WTC11 (cell line): ENCODE measurements at regions not wholly inside any gene's neighbourhood (a gene's known extent, or its start where the extent isn't known, plus 50 kb on each side); places are given as distances from the start of the nearest gene placed in this dataset.

ENCODE experiments used
- CREB1 ChIP-seq: sonication (generic); formaldehyde crosslinking; IDR thresholded peaks from 2 replicates; pipeline ENCODE4 v1.8.0; 2023; ENCODE audit warnings: mild to moderate bottlenecking, missing genetic modification reagents
- FOXJ3 ChIP-seq: sonication (generic); formaldehyde crosslinking; IDR thresholded peaks from 2 replicates; pipeline ENCODE4 v1.9.0; 2021; ENCODE audit warnings: missing genetic modification reagents, mild to moderate bottlenecking, borderline replicate concordance
- RORB ChIP-seq: fragments of 250-450 bp; sonication (Bioruptor Pico); IDR thresholded peaks from 2 replicates; pipeline ENCODE4 v1.9.0; 2021; ENCODE audit warnings: mild to moderate bottlenecking
- ZBTB21 ChIP-seq: sonication (generic); formaldehyde crosslinking; IDR thresholded peaks from 2 replicates; pipeline ENCODE4 v1.8.1; 2023; ENCODE audit warnings: mild to moderate bottlenecking, missing genetic modification reagents, borderline replicate concordance
- ZNF121 ChIP-seq: sonication (generic); formaldehyde crosslinking; IDR thresholded peaks from 2 replicates; pipeline ENCODE4 v1.8.0; 2023; ENCODE audit warnings: missing genetic modification reagents
- TF ChIP-seq, protein P1 (sequence below): sonication (generic); formaldehyde crosslinking; IDR thresholded peaks from 2 replicates; pipeline ENCODE4 v1.8.1; 2023; ENCODE audit warnings: mild to moderate bottlenecking, missing genetic modification reagents, moderate library complexity
- TF ChIP-seq, protein P2 (sequence below): fragments of 200-600 bp; IDR thresholded peaks from 2 replicates; pipeline ENCODE4 v1.8.0; 2022; ENCODE audit warnings: antibody characterized with exemption
- TF ChIP-seq, protein P3 (sequence below): sonication (generic); formaldehyde crosslinking; IDR thresholded peaks from 2 replicates; pipeline ENCODE4 v1.8.0; 2022; ENCODE audit warnings: mild to moderate bottlenecking, missing genetic modification reagents
- TF ChIP-seq, protein P4 (sequence below): sonication (generic); formaldehyde crosslinking; IDR thresholded peaks from 2 replicates; pipeline ENCODE4 v1.8.0; 2022; ENCODE audit warnings: mild to moderate bottlenecking, missing genetic modification reagents

DNA sequence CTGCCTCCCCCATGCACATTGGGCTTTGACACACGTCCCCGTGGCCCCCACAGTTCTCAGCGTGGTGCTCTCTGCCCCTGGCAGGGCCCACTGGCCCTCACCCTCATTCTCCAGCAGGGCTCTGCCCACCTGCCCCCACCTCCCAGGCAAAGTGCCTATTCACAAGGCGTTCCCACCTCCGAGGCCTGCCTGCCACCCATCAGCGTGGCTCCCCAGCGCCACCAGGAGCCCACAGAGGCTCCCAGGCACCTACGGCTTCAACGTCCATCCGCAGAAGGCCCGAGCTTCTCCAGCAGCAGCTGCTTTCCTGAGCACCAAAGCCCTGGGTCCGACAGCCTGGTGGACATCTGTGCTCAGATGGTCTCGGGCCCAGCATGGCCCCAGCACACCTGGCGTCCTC, 211.8 kb upstream of the PPP2R2D start:
- TF ChIP-seq, protein P1, sequence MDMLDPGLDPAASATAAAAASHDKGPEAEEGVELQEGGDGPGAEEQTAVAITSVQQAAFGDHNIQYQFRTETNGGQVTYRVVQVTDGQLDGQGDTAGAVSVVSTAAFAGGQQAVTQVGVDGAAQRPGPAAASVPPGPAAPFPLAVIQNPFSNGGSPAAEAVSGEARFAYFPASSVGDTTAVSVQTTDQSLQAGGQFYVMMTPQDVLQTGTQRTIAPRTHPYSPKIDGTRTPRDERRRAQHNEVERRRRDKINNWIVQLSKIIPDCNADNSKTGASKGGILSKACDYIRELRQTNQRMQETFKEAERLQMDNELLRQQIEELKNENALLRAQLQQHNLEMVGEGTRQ (CRISPR knock-in tag): no peak
- TF ChIP-seq FOXJ3 (CRISPR knock-in tag) (no peak), CREB1 (CRISPR knock-in tag) (no peak), ZBTB21 (CRISPR knock-in tag) (no peak), RORB (CRISPR knock-in tag) (no peak), ZNF121 (CRISPR knock-in tag) (no peak)
- TF ChIP-seq, protein P2, sequence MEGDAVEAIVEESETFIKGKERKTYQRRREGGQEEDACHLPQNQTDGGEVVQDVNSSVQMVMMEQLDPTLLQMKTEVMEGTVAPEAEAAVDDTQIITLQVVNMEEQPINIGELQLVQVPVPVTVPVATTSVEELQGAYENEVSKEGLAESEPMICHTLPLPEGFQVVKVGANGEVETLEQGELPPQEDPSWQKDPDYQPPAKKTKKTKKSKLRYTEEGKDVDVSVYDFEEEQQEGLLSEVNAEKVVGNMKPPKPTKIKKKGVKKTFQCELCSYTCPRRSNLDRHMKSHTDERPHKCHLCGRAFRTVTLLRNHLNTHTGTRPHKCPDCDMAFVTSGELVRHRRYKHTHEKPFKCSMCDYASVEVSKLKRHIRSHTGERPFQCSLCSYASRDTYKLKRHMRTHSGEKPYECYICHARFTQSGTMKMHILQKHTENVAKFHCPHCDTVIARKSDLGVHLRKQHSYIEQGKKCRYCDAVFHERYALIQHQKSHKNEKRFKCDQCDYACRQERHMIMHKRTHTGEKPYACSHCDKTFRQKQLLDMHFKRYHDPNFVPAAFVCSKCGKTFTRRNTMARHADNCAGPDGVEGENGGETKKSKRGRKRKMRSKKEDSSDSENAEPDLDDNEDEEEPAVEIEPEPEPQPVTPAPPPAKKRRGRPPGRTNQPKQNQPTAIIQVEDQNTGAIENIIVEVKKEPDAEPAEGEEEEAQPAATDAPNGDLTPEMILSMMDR: no peak
- TF ChIP-seq, protein P3, sequence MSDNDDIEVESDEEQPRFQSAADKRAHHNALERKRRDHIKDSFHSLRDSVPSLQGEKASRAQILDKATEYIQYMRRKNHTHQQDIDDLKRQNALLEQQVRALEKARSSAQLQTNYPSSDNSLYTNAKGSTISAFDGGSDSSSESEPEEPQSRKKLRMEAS: no peak
- TF ChIP-seq, protein P4, sequence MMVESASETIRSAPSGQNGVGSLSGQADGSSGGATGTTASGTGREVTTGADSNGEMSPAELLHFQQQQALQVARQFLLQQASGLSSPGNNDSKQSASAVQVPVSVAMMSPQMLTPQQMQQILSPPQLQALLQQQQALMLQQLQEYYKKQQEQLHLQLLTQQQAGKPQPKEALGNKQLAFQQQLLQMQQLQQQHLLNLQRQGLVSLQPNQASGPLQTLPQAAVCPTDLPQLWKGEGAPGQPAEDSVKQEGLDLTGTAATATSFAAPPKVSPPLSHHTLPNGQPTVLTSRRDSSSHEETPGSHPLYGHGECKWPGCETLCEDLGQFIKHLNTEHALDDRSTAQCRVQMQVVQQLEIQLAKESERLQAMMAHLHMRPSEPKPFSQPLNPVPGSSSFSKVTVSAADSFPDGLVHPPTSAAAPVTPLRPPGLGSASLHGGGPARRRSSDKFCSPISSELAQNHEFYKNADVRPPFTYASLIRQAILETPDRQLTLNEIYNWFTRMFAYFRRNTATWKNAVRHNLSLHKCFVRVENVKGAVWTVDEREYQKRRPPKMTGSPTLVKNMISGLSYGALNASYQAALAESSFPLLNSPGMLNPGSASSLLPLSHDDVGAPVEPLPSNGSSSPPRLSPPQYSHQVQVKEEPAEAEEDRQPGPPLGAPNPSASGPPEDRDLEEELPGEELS (CRISPR knock-in tag): no peak
